Stimulated activated CD8-positive, alpha-beta memory T cell treated with anti-CD3 and anti-CD28 coated beads, Interleukin-7, amount 100 ng/mL, for 48 hours (primary cell): ENCODE measurements at regions not wholly inside any gene's neighbourhood (a gene's known extent, or its start where the extent isn't known, plus 50 kb on each side); places are given as distances from the start of the nearest gene placed in this dataset.

ENCODE experiments used
- DNase-seq, 2 donors: peaks; one replicate each; pipeline ENCODE4 v3.0.0-alpha.2; 2020; ENCODE audit warnings: low read depth in 1 of 2; ENCODE audit errors: extremely low read depth in 1 of 2

DNA sequence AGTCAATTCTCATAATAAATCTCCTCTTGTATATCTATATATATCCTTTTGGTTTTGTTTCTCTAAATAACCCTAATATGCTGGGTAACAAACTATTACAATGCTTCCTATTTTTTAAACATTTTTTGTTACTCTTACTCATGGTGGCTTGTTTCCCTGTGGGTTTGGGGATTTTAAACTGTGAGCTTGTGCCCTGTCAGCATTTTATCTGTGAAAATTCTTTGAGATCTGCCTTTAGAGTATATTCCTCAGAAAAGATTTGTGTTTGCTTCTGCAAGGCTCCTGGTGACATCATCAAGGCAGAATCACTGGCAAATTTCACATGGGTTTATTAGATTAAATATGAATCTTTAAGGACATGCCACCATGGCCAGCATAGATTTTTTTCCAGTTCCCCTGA is 273.6 kb downstream of the LRFN2 start:
- DNase-seq: no peak

DNA sequence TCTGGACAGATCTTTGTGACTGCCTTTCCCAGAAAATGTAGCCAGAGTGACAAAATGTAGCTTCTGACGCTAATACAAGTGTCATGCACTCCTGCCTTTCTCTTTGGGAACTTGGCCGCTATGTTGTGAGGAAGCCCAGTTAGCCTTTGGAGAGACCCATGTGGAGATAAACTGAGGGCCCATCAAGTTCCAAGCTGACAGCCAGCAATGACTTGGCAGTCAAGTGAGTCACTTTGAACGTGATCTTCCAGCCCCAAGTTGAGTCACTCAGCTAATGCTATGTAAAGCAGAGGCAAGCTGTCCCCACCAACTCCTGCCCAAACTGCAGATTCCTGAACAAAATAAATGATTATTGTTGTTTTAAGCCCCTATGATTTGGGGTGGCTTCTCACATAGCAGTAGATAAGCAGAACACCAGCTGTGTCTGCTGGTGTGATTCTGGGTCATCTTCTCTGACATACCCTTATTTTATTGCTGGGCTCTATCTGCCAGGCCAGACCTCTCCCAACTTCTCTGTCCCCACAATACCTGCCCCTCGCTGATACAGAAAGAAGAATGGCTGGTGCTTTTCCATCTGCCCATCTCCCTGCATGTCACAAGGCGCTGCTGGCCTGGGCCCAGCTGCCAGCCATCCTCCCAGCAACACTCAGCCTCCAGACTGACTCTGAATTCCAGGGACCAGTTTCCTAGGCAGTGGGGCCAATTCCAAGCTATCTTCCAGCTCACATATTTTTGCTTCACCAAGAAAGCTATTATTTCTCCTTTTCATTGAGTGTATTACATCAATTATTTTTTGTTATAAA is 274.8 kb downstream of the LRFN2 start:
- no peak for DNase-seq

DNA sequence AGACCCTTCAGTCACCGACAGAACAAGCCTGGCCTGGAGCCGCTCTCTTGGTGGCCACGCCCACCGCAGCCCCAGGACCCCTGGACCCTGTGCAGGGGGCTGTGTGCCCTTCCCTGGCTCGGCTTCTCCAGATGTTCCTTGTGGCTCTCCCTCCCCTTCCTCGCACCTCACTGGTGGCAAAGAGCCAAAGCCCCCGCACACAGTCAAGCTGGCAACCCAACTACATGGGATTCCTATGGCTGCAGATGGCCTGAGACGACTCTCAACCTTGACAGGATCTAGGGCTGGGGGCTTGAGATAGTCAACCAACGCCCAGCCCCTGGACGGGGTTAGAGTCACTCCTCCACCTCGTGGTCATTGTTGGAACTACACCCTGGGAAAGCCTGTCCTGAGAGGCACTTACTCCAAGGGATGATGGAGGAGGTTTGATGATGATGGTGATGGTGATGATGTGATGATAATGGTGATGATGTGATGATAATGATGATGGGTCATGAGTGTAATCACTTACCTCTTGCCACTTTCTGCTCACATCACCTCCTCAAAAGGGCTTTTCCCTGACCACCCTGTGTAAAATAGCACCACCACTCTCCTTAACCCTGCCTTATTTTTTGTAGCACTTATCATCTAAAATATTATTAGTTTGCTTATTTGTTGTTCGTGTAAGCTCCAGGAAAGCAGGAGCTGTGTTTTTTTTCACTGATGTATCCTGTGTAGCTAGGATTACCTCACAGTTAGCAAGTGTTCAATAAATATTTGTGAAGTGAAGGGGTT is 278.4 kb downstream of the LRFN2 start:
- DNase-seq: peak in 1 of 2 donors; percentile 17

DNA sequence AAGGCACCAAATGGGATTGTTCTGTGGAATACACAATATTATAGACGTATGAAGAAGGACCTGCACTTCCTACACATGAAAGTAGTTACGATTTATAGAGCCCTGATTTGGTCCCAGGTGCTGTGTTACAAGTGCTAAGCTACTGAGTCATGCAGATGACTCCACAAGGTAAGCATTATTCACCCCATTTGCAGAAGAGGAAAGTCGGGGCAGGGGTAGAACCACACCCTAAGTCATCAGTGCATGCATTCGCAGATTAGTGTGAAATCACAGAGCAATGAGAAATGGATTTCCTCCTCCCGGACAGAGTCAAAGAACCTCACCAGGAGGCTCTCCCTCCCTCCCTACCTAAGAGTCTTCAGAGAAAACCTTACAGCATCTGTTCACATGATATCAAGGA is 279.5 kb downstream of the LRFN2 start:
- no peak for DNase-seq

DNA sequence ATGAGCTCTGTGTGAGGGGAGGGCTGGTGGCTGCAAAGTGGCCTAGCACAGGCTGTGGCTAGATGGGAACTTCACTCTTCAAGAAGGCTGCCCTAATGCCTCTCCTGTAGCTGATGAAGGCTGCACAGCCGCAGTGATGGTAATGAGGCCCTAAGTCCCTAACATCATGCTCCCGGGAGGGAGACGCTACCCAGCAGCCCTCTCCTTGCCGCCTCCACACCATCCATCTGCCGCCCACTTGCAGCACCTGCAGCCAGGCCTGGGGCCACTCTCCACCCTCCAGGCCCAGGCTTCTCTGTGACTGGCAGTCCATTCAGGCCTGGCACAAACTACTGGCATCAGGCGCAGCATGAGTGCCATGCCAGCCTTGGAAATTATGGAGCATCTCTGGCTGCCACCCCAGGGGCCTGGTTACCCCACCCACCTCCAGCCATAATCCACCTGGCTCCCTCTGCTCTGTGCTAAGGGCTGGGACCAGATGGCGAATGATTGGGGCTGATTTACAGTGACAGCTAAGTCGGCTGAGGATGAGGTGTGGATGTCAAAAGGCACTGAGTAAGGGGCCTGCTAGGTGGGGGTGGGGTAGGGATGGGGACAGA is 284.2 kb downstream of the LRFN2 start:
- DNase-seq: no peak

DNA sequence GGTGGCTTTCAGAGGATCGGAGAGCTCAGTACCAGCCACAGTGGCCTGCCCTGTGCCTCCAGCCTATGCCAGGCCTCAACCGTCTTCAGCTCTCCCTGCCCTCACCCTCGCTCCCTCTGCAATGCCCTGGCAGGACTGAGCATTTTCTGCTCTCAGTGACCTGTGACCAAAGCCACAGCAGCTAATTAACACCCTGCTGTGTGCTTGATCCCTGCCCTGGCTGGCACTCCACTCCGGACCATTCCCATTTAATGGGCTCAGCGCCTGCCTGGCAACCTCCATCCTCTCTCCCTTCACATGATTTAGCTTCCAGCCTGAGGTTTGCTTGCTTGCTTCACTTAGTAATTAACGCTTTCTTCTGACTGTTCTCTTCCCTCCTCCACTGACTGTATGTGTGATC is 287.5 kb downstream of the LRFN2 start:
- DNase-seq: no peak

DNA sequence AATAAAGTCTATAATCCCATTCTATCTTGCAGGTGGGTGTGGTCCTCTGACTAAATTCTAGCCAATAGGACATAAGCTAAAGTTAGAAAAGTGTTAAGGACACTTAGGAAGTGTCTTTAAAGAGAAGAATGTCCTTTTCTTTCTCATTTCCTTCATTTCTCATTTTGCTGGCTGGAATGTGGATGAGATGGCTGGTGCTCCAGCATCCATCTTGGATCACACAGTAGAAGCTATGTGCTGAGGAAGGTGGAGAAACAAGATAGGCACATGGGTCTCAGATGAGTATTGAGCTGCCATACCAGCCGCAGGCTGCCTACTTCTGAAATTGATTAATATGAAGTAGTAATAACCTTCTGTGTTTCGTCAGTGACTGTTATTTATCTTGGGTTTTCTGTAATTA is 289.0 kb downstream of the LRFN2 start:
- no peak for DNase-seq

DNA sequence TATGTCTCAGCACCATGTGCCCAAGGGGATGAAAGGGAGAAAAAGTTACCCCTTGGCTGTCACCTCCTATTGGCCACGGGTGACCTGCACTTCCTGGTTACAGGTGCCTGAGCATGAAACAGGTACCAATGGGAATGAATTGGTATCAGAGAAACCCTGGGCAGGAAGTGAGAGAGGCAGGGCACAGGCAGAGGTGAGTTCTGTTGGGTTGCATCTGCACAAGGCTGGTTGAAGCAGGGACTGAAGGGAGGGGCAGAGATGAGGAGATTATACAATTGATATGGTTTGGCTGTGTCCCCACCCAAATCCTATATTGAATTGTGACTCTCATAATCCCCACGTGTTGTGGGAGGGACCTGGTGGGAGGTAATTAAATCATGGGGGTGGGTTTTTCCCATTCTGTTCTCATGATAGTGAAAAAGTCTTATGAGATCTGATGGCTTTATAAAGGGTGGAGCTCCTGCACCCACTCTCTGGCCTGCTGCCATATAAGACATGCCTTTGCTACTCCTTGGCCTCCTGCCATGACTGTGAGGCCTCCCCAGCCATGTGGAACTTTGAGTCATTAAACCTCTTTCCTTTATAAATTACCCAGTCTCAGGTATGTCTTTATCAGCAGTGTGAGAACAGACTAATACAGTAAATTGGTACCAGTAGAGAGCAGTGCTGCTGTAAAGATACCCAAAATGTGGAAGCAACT is 291.8 kb downstream of the LRFN2 start:
- no peak for DNase-seq

DNA sequence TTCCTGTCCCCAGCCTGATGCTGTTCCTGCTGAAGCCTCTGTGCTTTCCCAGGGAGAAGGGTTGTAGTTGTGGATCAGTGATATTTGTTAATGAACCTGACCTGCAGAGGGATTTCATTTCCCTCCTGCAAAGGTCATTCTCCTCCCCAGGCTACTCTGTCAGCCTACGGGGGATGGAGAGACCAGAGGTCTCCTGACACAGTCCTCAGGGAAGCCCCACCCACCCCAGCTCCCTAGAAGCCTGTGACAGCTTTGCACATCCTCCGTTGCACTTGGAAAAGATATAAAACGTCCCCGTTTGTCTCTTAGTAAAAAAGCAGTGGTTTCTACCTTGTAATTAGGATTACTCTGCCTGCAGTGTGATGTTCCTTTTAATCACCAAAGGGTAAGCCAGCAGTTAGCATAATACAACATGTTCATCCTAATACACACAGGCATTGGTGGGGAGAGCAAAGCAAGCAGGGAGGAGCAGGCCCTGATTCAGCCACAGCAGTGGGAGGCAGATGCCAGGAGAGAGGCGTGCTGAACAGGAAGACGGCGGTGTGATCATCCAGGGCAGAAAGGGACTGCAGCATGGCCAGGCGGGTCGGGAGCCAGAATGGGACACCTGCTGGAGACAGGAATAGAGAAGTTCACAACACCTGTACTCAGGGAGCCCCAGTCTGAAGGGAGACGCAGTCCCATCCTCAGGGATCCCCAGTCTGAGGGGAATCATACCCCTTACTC is 293.5 kb downstream of the LRFN2 start:
- DNase-seq: no peak

DNA sequence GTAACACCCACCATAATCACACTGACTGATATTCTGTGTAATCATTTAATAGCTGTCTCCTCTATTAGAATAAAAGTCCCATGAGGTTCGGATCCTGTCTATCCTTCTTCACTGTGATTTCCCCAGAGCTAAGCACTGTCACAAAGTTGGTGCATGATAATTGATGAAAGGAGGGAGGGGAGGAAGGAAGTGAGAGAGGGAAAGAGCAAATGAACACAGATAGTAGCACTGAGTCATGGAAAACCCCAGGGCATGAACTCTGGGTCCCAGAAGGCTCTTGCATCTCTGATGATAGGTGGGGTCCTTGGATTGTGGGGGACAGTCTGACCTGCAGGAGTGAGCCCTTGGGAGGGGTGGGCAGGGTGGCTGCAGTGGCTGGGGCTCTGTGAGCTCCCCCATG is 294.1 kb downstream of the LRFN2 start:
- DNase-seq: no peak

DNA sequence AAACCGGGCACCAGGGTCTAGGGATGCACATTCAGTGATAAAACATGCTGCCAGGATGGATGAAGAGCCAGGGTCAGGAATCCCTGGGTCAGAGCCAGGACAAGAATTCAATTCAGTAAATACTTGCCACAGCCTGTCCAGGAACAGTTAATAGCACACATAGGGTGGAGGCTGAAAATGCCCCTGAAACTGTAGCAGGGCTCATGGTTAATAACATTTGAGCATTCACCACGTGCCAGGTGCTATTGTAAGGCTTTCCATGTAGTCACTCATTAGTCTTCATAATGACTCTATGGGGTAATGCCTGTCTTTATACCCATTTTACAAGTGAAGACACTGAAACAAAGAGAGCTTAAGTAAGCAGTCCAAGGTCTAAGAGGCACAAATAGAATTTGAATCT is 296.3 kb downstream of the LRFN2 start:
- no peak for DNase-seq

DNA sequence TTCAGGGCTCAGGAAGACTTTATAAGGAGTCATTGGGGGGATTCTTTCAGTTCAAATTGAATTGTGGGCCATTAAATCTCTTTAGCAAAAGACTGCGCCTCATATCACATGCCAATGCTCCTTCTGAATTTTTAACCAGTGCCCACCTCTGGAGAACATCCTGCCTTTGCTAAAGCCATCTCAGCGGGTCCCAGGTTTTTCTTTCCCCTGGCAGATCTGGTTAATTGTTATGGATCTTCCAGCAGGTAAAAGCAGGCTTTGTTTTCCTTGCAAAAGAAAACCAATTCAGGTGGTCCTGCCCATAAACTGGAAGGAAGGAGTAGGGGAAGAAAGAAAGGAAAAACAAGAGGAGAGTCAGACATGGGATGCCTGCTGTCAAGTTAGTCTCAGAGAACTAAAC is 298.2 kb downstream of the LRFN2 start:
- DNase-seq: no peak

DNA sequence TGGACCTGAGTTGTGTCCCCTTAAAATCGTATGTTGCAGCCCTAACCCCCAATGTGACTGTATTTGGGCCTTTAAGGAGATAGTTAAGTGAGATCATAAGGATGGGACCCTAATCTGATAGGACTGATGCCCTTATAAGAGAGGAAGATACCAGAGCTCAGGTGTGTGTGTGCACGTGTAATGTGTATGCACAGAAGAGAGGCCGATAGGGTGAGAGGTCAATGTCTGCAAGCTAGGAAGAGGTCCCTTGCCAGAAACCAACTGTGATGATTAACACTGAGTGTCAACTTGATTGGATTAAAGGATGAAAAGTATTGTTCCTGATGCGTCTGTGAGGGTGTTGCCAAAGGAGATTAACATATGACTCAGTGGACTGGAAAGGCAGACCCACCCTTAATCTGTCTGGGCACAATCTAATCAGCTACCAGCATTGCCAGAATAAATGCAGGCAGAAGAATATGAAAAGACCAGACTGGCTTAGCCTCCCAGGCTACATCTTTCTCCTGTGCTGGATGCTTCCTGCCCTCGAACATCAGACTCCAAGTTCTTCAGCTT is 299.8 kb downstream of the LRFN2 start:
- DNase-seq: no peak

DNA sequence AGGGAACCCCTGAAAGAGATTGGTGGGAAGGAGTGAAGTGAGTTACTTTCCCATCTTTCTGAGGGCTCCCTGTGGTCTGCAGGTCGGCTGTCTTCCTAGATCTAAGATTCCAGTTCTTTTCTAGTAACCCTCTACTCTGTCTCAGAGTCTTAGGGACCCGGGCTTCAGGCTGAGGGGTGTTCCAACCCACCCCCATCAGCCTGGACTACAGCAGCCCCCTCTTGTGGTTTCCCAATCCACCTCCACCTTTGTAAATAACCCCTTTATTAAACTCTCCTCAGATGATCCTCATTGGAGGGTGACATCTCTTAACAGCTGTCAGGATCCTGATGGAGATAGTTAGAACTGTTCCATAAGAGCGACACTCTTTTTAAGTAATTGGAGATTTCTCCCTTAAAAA is 300.4 kb downstream of the LRFN2 start:
- DNase-seq: no peak

DNA sequence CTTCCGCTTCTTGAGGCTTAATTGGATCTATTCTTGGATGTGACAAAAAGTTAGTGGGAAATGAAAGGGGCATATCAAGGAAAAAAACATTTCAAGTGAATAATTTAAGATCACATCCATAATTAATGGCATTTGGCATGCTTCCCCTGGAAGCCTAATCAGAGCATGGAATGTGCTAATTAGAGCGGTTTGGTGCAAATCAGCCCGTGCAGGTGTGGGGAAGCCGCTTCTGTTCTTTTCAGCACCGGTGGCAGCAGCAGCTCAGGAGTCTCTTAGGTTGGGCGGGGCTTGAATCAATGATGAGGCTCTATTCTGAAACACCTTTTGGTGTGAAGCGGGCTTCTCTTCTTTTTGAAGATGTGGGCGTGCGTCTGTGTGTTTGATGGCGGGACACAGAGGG is 301.2 kb downstream of the LRFN2 start:
- DNase-seq: no peak

DNA sequence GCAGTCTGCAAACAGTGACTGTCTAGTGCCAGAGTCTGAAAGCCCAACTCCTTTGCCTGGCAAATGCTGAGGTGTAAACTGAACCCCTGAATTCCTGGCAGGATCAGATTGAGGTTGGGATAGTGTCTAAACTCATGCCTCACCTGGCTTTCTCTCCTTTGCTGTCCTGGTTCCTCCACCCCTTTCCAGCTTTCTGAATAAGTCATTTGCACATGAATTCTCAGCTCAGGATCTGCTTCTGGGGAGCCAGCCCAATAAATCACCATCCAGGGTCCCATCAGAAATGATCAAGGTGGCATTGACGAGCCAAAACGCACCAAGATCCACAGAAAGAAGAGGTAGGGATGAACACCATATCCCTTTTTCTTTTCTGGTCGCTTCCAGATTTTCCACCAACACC is 301.6 kb downstream of the LRFN2 start:
- DNase-seq: no peak

DNA sequence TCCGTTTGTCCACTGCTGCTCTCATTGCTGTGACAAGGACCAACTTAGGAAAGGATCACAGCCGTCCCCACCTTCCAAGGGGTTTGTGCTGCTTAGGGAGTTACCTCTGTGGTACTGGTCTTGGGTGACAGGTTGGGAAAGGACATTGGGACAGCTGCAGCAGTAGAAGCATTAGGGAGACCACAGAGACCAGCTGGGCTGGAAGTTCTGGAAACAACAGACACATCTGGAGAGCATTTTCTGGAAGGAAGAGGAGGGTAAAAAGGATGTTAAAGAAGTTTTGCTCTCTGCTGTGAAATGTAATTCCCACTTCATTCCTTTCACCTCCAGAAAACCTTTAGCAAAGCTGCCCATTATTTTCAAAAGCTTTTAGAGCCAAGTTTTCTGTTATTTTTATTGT is 304.2 kb downstream of the LRFN2 start:
- DNase-seq: no peak

DNA sequence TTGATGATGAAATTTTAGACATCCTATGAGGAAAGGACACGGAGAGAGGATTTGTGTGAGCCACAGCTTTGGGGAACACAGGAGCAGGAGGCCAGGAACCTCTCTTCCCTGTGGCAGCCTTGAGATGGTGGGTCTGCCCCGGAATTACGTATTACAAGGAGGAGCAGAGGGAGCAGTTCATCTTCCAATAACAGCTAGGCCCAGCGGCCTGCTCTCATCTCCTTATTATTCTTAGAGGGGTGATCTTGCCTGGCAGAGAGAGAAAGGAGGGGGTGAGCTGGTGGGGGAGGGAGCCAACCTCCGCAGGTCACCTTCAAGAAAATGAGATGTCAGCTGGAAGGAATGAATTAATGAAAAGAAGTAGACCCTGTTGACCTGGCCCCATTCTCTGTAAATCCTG is 305.8 kb downstream of the LRFN2 start:
- no peak for DNase-seq

DNA sequence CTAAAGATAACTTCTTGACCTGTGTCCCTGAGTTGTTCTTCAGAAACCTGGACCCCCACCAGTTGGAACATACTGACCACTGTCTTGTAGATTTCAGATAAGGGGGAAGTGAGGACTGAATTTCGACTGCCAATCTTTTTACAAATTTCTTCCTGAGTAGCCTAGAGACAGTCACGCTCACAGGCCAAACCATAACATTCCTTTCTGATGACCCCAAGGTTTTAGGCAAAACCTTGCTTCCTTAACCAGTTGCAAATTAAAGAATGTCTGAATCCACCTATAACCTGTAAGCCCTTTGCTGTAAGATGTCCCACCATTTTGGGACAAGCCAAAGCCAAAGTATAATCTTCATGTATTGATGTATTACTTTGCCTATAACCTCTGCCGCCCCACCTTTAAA is 306.9 kb downstream of the LRFN2 start:
- DNase-seq: no peak

DNA sequence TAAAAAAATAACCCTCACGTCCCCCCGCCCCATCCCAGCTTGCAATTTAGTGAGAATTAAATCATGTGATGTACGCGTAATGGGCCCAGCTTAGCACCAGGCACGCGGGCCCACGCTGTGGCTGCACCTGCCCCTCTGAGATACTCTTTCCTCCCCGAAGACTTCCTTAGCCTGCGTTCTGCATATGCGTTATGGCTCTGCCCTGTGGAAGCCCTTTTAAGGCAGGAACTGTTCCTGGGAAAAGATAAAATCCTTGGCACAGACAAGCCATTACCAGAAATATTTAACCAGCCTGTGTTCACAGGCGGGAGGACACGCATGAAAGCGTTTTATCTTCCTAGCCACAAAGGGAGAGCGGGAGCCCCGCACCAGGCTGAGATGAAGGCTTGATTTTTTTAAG is 311.0 kb downstream of the LRFN2 start:
- DNase-seq: no peak

DNA sequence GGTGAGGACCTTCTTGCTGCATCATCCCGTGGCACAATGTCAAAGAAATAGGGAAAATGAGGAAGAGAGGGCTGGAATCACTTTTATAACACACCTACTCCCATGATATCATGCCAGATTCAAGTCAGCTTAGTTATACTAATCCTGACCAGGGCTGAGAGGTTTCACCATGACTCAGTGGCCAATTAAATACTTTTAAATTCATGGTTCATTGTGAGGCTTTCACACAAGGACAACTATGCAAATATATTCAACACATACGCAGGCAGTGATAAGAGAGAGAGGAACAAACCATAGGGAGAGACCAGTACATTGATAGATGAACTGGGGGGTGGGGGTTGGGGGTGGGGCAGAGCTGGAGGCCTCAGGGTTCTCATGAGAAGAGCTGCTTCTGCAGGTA is 313.1 kb downstream of the LRFN2 start:
- DNase-seq: no peak
